GM13977 (cell line): ENCODE measurements at regions not wholly inside any gene's neighbourhood (a gene's known extent, or its start where the extent isn't known, plus 50 kb on each side); places are given as distances from the start of the nearest gene placed in this dataset.

Source experiments
- DNase-seq: peaks from one replicate; pipeline ENCODE4 v3.0.0; 2012; ENCODE audit warnings: low spot score
- in situ Hi-C: fragments of 300-500 bp; cut with MboI; formaldehyde crosslinking; loops from one replicate; pipeline ENCODE4 v1.12.0; 2022; ENCODE audit warnings: low sequenced_read_pairs, low pct_unique_long_range_greater_than_20kb, mixed read lengths, inconsistent platforms; ENCODE audit not compliant: unreplicated experiment
- TF ChIP-seq, protein P1 (sequence below): IDR thresholded peaks from 2 replicates; pipeline ENCODE4 v1.5.1; 2012; ENCODE audit warnings: mild to moderate bottlenecking, control low read depth; ENCODE audit not compliant: insufficient read depth; ENCODE audit errors: extremely low read depth, missing control alignments

DNA sequence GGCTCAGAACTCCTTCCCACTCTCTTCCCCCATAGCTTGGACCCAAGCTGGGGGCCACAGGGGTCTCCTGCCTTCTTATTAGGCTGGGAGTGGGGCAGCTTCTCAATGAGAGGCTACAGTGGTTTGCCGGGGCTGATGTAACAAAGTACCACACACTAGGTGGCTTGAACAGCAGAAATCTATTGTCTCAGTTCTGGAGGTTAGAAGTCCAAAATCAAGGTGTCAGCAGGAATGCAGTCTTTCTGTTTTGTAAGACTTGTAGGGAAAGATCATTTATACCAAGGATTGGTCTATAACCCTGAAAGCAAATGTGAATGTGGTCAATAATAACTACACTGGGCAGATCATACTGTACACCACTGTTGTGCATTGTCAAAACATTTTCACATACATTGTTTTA is 124.5 kb upstream of the ARHGAP5 start:
- in situ Hi-C loops, result no loop called here
- no peak for DNase-seq
- TF ChIP-seq, protein P1, sequence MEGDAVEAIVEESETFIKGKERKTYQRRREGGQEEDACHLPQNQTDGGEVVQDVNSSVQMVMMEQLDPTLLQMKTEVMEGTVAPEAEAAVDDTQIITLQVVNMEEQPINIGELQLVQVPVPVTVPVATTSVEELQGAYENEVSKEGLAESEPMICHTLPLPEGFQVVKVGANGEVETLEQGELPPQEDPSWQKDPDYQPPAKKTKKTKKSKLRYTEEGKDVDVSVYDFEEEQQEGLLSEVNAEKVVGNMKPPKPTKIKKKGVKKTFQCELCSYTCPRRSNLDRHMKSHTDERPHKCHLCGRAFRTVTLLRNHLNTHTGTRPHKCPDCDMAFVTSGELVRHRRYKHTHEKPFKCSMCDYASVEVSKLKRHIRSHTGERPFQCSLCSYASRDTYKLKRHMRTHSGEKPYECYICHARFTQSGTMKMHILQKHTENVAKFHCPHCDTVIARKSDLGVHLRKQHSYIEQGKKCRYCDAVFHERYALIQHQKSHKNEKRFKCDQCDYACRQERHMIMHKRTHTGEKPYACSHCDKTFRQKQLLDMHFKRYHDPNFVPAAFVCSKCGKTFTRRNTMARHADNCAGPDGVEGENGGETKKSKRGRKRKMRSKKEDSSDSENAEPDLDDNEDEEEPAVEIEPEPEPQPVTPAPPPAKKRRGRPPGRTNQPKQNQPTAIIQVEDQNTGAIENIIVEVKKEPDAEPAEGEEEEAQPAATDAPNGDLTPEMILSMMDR, result no peak

DNA sequence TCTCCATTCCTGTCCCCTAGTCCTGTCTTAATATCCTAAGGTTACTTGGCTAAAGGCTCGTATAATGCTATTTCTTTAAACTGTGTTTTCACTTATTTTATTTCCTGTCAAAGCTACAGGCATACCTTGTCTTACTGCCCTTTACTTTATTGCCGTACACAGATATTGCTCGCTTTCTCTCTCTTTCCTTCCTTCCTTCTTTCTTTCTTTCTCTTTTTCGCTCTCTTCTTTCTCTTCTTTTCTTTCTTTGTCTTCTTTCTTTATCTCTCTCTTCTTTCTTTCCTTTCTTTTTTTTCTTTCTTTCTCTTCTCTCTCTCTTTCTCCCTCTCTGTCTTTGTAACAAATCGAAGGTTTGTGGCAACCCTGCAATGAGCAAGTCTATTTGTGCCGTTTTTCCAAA is 123.9 kb upstream of the ARHGAP5 start:
- DNase-seq, result no peak
- TF ChIP-seq, protein P1, result no peak
- in situ Hi-C loops, result no loop called here

DNA sequence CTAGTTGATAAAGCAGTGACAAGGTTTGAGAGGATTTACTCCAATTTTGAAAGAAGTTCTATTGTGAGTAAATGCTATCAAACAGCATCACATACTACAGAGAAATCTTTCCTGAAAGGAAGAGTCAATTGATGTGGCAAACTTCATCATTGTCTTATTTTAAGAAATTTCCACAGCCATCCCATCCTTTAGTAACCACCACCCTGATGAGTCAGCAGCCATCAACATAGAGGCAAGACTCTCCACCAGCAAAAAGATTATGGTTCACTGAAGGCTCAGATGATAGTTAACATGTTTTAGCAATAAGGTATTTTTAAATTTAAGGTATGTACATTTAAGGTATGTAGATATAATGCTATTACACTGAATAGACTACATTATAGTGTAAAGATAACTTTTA is 122.1 kb upstream of the ARHGAP5 start:
- DNase-seq, result no peak
- in situ Hi-C loops, result no loop called here
- TF ChIP-seq, protein P1, result no peak

DNA sequence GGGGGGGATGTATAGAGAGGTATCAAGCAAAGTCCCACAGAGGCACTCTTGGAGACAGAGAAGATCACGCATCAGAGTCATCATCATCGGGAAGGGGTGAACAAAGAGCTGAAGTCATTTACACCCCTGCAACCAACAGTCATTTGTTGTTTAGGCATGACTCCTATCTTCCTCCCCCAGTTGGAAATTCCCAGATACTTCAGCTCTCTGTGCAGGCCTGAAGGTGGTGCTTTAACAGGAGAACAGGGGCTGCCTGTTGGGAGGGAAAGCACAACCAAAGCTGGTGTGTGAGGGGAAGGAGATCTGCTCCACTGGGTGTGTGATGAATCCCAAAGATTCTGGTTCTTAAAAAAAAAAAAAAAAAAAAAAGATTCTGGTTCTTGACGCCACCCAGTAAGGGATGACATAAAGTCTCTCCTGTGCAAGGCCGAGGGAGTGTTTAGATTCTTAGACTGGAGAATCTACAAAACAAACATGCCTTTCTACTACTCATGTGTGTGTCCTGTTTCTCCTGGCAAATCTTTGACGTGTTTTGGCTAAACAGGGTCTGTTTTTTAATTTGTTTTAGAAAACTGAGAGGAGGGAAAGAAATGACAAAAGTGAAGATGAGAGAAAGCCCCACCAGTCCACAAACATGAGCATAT is 121.0 kb upstream of the ARHGAP5 start:
- TF ChIP-seq, protein P1, result no peak
- no peak for DNase-seq
- in situ Hi-C loops, result no loop called here

DNA sequence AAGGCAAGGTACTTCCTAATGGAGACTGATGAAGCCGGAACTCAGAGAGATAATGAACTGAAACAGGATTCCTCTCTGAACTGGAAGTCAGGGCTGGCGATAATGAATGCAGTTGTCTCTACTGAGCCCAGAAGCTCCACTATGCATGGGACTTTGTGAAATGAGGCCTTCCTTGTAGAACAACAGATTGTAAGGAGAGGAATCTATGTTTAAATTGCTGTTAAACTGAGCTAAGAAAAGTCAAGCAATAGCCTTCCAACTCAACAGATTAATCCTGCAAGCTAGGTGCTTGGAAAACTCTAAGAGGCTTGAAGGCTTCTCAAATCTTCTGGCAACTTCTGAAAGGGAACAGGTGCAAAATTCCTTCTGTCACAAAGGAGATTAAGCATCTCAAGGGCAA is 119.5 kb upstream of the ARHGAP5 start:
- DNase-seq, result no peak
- in situ Hi-C loops, result no loop called here
- TF ChIP-seq, protein P1, result no peak

DNA sequence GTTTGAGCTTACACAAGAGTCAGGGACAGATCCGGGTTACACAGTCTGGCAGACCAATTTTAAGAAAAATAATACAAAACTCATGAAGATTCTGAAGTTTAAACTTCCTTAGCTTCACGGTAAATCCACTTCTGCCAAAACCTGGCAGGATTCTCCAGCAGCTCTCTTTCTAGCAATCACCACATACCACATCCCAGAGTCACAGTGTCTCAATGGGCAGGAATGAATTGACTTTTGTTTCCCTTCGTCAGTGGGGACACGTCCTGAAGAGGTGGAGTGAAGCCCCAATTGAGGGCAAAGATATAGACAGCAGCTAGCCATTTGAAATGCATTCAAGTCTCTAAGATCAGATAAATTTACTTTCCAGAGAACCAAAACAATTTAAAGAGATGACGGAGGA is 117.1 kb upstream of the ARHGAP5 start:
- DNase-seq, result no peak
- TF ChIP-seq, protein P1, result no peak

More for the DNA sequence above, 117.1 kb upstream of the ARHGAP5 start:
- in situ Hi-C loops, result no loop called here
